PC-9 (cell line): ENCODE measurements at regions not wholly inside any gene's neighbourhood (a gene's known extent, or its start where the extent isn't known, plus 50 kb on each side); places are given as distances from the start of the nearest gene placed in this dataset.

Experiments used
- CTCF ChIP-seq: fragments of 200-600 bp; sonication (generic); conservative IDR thresholded peaks from 2 replicates; pipeline ENCODE4 v1.6.1; 2017; ENCODE audit warnings: mixed run types, antibody characterized with exemption, mild to moderate bottlenecking, moderate library complexity
- EZH2 ChIP-seq: fragments of 200-600 bp; sonication (generic); IDR thresholded peaks from 2 replicates; pipeline ENCODE4 v1.8.0; 2017; ENCODE audit warnings: antibody characterized with exemption, low read depth

- TF ChIP-seq EZH2 (no peak), CTCF (no peak)
Measured at GRCh38 chr2:82342356-82342755, 2037.8 kb upstream of the LRRTM1 start.
